ENCODE measurements at regions not wholly inside any gene's neighbourhood (a gene's known extent, or its start where the extent isn't known, plus 50 kb on each side); places are given as distances from the start of the nearest gene placed in this dataset.
A peak's percentile ranks its signal among the peaks of the same experiment; 100 is the strongest.

DNA sequence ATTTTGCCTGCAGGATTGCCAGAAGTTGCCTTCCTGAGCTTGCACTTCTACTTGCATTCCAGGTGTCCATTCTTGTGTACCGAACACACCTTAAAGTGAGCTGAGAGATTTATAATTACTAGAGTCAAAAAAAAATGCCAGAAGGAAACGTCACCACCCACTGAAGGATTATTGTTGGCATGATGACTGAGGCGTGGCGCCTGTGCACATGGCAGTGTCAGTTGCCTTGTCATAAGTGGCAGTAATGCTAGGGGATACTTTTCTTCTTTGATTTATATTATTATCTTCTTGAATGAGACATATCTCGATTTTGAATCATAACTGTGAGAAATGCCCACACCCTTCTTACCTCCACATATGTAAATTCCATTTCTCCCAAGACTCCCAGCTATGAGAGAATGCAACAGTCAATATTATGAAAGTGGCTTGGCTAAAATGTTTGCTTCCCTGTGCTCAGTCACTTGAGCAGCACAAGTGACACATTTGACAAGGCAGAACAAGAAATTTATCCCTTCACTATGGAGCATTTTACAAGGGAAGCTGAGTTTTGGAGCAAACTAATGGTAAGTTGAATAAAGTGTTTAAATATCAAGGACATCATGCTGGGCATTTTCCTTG, 149.5 kb upstream of the SASH1 start:
- no peak for DNase-seq (ENCODE audit: low spot score in 2 of 2)
- Histone ChIP-seq H3K27me3 (ENCODE audit: low read depth) (no peaks in the 10 kb centered on the region), H3K9me3 (no peaks in the 10 kb centered on the region), H3K36me3 (replicated peaks) (no peaks in the 10 kb centered on the region), H3K4me1 (no peaks in the 10 kb centered on the region), H3K4me3 (no peak overlapping the region)
- in situ Hi-C loops (cut with MboI; ENCODE audit: low sequenced_read_pairs) = loop anchor here (25.0 kb wide), 1 partner anchor 269 kb away; no protein-coding TSS in a partner anchor

GRCh38 chr6:148195511-148195910, 147.1 kb upstream of the SASH1 start:
- H3K9me3 ChIP-seq = no peaks in the 10 kb centered on the region
- H3K4me1 ChIP-seq = peaks cover under 1% of the 10 kb centered on the region; the same call in 1 of the 2 replicates
- H3K36me3 ChIP-seq (replicated peaks) = no peaks in the 10 kb centered on the region
- no peak overlapping the region for H3K4me3 ChIP-seq
- DNase-seq (ENCODE audit: low spot score in 2 of 2) = no peak
- in situ Hi-C loops (cut with MboI; ENCODE audit: low sequenced_read_pairs) = loop anchor here (25.0 kb wide), 1 partner anchor 267 kb away; no protein-coding TSS in a partner anchor
- H3K27me3 ChIP-seq (ENCODE audit: low read depth) = peaks cover under 1% of the 10 kb centered on the region

DNA sequence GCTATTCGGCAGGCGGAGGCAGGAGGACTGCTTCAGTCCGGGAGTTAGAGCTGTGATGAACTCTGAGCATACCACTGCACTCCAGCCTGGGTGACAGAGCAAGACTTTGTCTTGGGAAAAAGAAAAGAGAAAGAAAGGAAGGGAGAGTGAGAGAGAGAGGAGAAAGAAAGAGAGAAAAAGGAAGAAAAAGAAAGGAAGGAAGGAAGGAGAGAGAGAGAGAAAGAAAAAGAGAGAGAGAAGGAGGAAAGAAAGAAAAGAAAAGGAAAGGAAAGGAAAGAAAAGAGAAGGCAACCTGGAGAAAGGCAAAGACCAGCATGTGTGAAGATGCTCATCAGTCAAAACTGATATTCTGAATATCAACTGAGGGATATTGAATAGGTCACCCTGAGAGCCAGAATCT, 143.1 kb upstream of the SASH1 start:
- no peaks in the 10 kb centered on the region for H3K9me3 ChIP-seq
- no peak for DNase-seq (ENCODE audit: low spot score in 2 of 2)
- no peak overlapping the region for H3K4me3 ChIP-seq
- H3K36me3 ChIP-seq (replicated peaks) = no peaks in the 10 kb centered on the region
- H3K27me3 ChIP-seq (ENCODE audit: low read depth) = peaks cover 7% of the 10 kb centered on the region
- H3K4me1 ChIP-seq = peaks cover 3% of the 10 kb centered on the region; the same call in 1 of the 2 replicates
- in situ Hi-C loops (cut with MboI; ENCODE audit: low sequenced_read_pairs) = loop anchor here (25.0 kb wide), 1 partner anchor 263 kb away; no protein-coding TSS in a partner anchor

DNA sequence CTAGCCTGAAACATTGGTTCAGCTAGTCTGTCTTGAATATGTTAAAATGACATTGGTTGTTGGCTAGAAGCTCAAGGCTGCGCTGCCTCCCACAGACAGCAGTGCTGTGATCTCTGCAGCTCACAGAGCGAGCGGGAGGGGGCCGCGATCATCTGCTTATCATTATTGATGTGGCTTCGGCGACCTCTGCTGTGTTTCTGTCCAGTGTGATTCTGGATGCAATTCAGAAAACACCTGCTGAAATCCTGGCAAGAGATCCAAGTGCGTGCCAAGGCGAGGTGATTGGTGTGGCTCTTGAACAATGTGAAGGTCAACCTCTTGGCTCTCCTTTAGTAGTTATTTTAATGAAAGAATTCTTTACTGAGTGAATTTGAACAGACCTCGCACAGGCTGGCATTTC, 142.3 kb upstream of the SASH1 start:
- H3K4me1 ChIP-seq = peaks cover 3% of the 10 kb centered on the region; the same call in 1 of the 2 replicates
- in situ Hi-C loops (cut with MboI; ENCODE audit: low sequenced_read_pairs) = no loop called here
- H3K36me3 ChIP-seq (replicated peaks) = no peaks in the 10 kb centered on the region
- H3K4me3 ChIP-seq = no peak overlapping the region
- peak in 1 of 2 experiments; percentile 39 for DNase-seq (ENCODE audit: low spot score in 2 of 2)
- H3K27me3 ChIP-seq (ENCODE audit: low read depth) = peaks cover 7% of the 10 kb centered on the region
- no peaks in the 10 kb centered on the region for H3K9me3 ChIP-seq

GRCh38 chr6:148200781-148201180, 141.9 kb upstream of the SASH1 start:
- in situ Hi-C loops (cut with MboI; ENCODE audit: low sequenced_read_pairs) = no loop called here

GRCh38 chr6:148203281-148203925, 139.2 kb upstream of the SASH1 start:
- H3K9me3 ChIP-seq = no peaks in the 10 kb centered on the region
- H3K4me1 ChIP-seq = peaks cover 3% of the 10 kb centered on the region; the same call in 1 of the 2 replicates
- H3K27me3 ChIP-seq (ENCODE audit: low read depth) = peaks cover 7% of the 10 kb centered on the region
- in situ Hi-C loops (cut with MboI; ENCODE audit: low sequenced_read_pairs) = no loop called here
- no peak overlapping the region for H3K4me3 ChIP-seq
- no peak for DNase-seq (ENCODE audit: low spot score in 2 of 2)
- H3K36me3 ChIP-seq (replicated peaks) = no peaks in the 10 kb centered on the region

More at GRCh38 chr6:148200781-148201180, 141.9 kb upstream of the SASH1 start:
- no peak overlapping the region for H3K4me3 ChIP-seq
- no peaks in the 10 kb centered on the region for H3K9me3 ChIP-seq
- peaks cover 7% of the 10 kb centered on the region for H3K27me3 ChIP-seq (ENCODE audit: low read depth)
- no peak for DNase-seq (ENCODE audit: low spot score in 2 of 2)
- no peaks in the 10 kb centered on the region for H3K36me3 ChIP-seq (replicated peaks)
- H3K4me1 ChIP-seq = peaks cover 3% of the 10 kb centered on the region; the same call in 1 of the 2 replicates

- H3K9me3 ChIP-seq = no peaks in the 10 kb centered on the region
- H3K4me1 ChIP-seq = peaks cover 3% of the 10 kb centered on the region; the same call in 1 of the 2 replicates
- DNase-seq (ENCODE audit: low spot score in 2 of 2) = no peak
- peaks cover 7% of the 10 kb centered on the region for H3K27me3 ChIP-seq (ENCODE audit: low read depth)
- in situ Hi-C loops (cut with MboI; ENCODE audit: low sequenced_read_pairs) = no loop called here
- H3K4me3 ChIP-seq = no peak overlapping the region
- no peaks in the 10 kb centered on the region for H3K36me3 ChIP-seq (replicated peaks)
Measured at GRCh38 chr6:148203970-148204369, 138.7 kb upstream of the SASH1 start.

DNA sequence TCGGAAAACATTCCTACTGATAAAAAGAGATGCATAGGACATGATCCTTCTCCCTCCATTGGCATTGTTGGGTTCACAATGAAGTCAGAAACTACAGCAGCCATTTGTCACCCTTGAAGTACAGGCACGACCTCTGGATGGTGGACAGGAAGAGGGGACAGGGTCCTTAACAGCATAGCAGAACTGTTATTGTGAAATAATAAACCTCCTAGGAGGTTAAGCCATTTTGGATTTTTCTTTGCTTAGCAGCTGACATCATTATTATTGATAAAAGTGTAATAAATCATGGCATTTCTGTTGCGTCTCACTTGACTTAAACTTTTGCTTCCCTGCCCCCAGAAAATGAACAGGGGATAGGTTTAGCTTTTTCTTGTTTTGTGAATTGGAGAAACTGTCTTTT, 134.3 kb upstream of the SASH1 start:
- Histone ChIP-seq H3K4me1 (no peaks in the 10 kb centered on the region), H3K4me3 (no peak overlapping the region), H3K9me3 (no peaks in the 10 kb centered on the region), H3K36me3 (replicated peaks) (no peaks in the 10 kb centered on the region), H3K27me3 (ENCODE audit: low read depth) (peaks cover 3% of the 10 kb centered on the region; the same call in 1 of the 2 replicates)
- in situ Hi-C loops (cut with MboI; ENCODE audit: low sequenced_read_pairs) = no loop called here
- DNase-seq (ENCODE audit: low spot score in 2 of 2) = no peak

- in situ Hi-C loops (cut with MboI; ENCODE audit: low sequenced_read_pairs) = no loop called here
- Histone ChIP-seq H3K4me1 (no peaks in the 10 kb centered on the region), H3K9me3 (no peaks in the 10 kb centered on the region), H3K27me3 (ENCODE audit: low read depth) (no peaks in the 10 kb centered on the region; the same call in 1 of the 2 replicates), H3K4me3 (no peak overlapping the region), H3K36me3 (replicated peaks) (no peaks in the 10 kb centered on the region)
- no peak for DNase-seq (ENCODE audit: low spot score in 2 of 2)
Measured at GRCh38 chr6:148211777-148212324, 130.8 kb upstream of the SASH1 start.

GRCh38 chr6:148212366-148212765, 130.3 kb upstream of the SASH1 start:
- H3K4me3 ChIP-seq = no peak overlapping the region

GRCh38 chr6:148213366-148213765, 129.3 kb upstream of the SASH1 start:
- H3K27me3 ChIP-seq (ENCODE audit: low read depth) = no peaks in the 10 kb centered on the region; the same call in 1 of the 2 replicates
- no peaks in the 10 kb centered on the region for H3K36me3 ChIP-seq (replicated peaks)
- no peak for DNase-seq (ENCODE audit: low spot score in 2 of 2)
- H3K4me1 ChIP-seq = no peaks in the 10 kb centered on the region
- no peaks in the 10 kb centered on the region for H3K9me3 ChIP-seq
- in situ Hi-C loops (cut with MboI; ENCODE audit: low sequenced_read_pairs) = no loop called here
- no peak overlapping the region for H3K4me3 ChIP-seq

More at GRCh38 chr6:148212366-148212765, 130.3 kb upstream of the SASH1 start:
- Histone ChIP-seq H3K4me1 (no peaks in the 10 kb centered on the region), H3K9me3 (no peaks in the 10 kb centered on the region), H3K27me3 (ENCODE audit: low read depth) (no peaks in the 10 kb centered on the region; the same call in 1 of the 2 replicates), H3K36me3 (replicated peaks) (no peaks in the 10 kb centered on the region)
- DNase-seq (ENCODE audit: low spot score in 2 of 2) = no peak
- in situ Hi-C loops (cut with MboI; ENCODE audit: low sequenced_read_pairs) = no loop called here

DNA sequence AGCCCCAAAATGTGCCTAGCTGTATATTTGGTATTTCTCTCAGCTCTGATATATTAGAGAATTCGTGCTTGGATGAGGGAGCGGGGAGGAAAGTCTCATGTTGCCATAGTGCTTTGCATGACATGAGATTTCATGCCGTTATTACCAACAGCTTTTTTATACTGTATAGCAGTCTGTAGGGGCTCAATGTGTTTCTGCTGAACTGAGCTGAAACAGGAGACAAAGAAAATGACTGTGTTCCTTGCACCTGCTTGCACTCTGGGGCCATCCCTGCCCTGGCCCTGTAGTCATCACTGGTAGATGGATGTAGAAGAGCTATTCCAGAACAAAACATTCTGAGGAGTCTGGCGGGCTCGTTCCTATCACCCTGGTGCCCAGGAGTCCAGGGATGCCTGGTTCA, 128.0 kb upstream of the SASH1 start:
- H3K9me3 ChIP-seq = no peaks in the 10 kb centered on the region
- no peaks in the 10 kb centered on the region for H3K36me3 ChIP-seq (replicated peaks)
- H3K27me3 ChIP-seq (ENCODE audit: low read depth) = no peaks in the 10 kb centered on the region
- H3K4me3 ChIP-seq = no peak overlapping the region
- in situ Hi-C loops (cut with MboI; ENCODE audit: low sequenced_read_pairs) = no loop called here
- DNase-seq (ENCODE audit: low spot score in 2 of 2) = no peak
- no peaks in the 10 kb centered on the region for H3K4me1 ChIP-seq

GRCh38 chr6:148217051-148217450, 125.6 kb upstream of the SASH1 start:
- in situ Hi-C loops (cut with MboI; ENCODE audit: low sequenced_read_pairs) = no loop called here
- DNase-seq (ENCODE audit: low spot score in 2 of 2) = no peak
- Histone ChIP-seq H3K4me3 (no peak overlapping the region), H3K27me3 (ENCODE audit: low read depth) (no peaks in the 10 kb centered on the region), H3K4me1 (peaks cover 7% of the 10 kb centered on the region; the same call in 1 of the 2 replicates), H3K9me3 (no peaks in the 10 kb centered on the region), H3K36me3 (replicated peaks) (no peaks in the 10 kb centered on the region)

DNA sequence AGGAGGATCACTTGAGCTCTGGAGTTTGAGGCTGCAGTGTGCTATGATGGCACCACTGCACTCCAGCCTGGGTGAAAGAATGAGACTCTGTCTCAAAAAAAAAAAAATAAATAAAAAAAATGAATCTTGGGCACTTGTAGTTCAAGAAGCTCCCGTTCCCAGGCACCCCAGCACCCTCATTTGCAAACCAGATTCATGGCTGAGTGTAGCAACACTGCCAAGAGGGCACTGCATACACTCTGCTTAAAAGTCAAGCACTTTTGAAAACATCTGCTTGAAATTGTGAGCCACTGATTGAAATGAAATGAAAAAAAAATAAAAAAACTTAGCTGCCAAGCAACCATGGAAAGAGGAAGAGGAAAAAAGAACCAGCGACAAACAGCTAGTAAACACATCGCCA, 124.7 kb upstream of the SASH1 start:
- no peak for DNase-seq (ENCODE audit: low spot score in 2 of 2)
- H3K4me3 ChIP-seq = no peak overlapping the region
- in situ Hi-C loops (cut with MboI; ENCODE audit: low sequenced_read_pairs) = no loop called here
- H3K9me3 ChIP-seq = no peaks in the 10 kb centered on the region
- no peaks in the 10 kb centered on the region for H3K27me3 ChIP-seq (ENCODE audit: low read depth)
- peaks cover 7% of the 10 kb centered on the region; the same call in 1 of the 2 replicates for H3K4me1 ChIP-seq
- no peaks in the 10 kb centered on the region for H3K36me3 ChIP-seq (replicated peaks)
